ENCODE measurements at regions not wholly inside any gene's neighbourhood (a gene's known extent, or its start where the extent isn't known, plus 50 kb on each side); places are given as distances from the start of the nearest gene placed in this dataset.

GRCh38 chr4:151854731-151855130 lies 93.9 kb upstream of the GATB start (continued):
- TF ChIP-seq ZFP30 (CRISPR knock-in tag; IDR thresholded peaks at IDR 0.05): no peak

GRCh38 chr4:151853034-151853433 lies 92.2 kb upstream of the GATB start:
- TF ChIP-seq ARNTL (CRISPR knock-in tag; IDR thresholded peaks at IDR 0.05; ENCODE audit: borderline replicate concordance, low read depth) (no peak), PATZ1 (CRISPR knock-in tag; IDR thresholded peaks at IDR 0.05; ENCODE audit: borderline replicate concordance) (no peak), GLIS3 (CRISPR knock-in tag; IDR thresholded peaks at IDR 0.05) (no peak), ZC3H10 (CRISPR knock-in tag; IDR thresholded peaks at IDR 0.05) (no peak)
- ATAC-seq: no peak

- no peak for ATAC-seq
- TF ChIP-seq POU6F1 (CRISPR knock-in tag; IDR thresholded peaks at IDR 0.05; ENCODE audit: borderline replicate concordance, low read depth) (no peak), ZNF8 (CRISPR knock-in tag; IDR thresholded peaks at IDR 0.05) (no peak), ZNF70 (CRISPR knock-in tag; IDR thresholded peaks at IDR 0.05) (no peak), PPARA (CRISPR knock-in tag; IDR thresholded peaks at IDR 0.05; ENCODE audit: borderline replicate concordance) (no peak), OSR1 (CRISPR knock-in tag; IDR thresholded peaks at IDR 0.05) (no peak), BACH2 (CRISPR knock-in tag; IDR thresholded peaks at IDR 0.05; ENCODE audit: borderline replicate concordance) (no peak), CSRNP3 (CRISPR knock-in tag; IDR thresholded peaks at IDR 0.05) (no peak), ESRRG (CRISPR knock-in tag; IDR thresholded peaks at IDR 0.05) (no peak), TSHZ2 (CRISPR knock-in tag; IDR thresholded peaks at IDR 0.05) (no peak), TOX (CRISPR knock-in tag; IDR thresholded peaks at IDR 0.05; ENCODE audit: borderline replicate concordance) (no peak), RARB (CRISPR knock-in tag; IDR thresholded peaks at IDR 0.05) (no peak), PATZ1 (CRISPR knock-in tag; IDR thresholded peaks at IDR 0.05; ENCODE audit: borderline replicate concordance) (no peak), CSDC2 (CRISPR knock-in tag; IDR thresholded peaks at IDR 0.05) (no peak), TCF4 (CRISPR knock-in tag; IDR thresholded peaks at IDR 0.05; ENCODE audit: borderline replicate concordance) (no peak)
Measured at GRCh38 chr4:151852202-151852601, 91.4 kb upstream of the GATB start.

GRCh38 chr4:151851354-151851753 lies 90.5 kb upstream of the GATB start:
- TF ChIP-seq PPARA (CRISPR knock-in tag; IDR thresholded peaks at IDR 0.05; ENCODE audit: borderline replicate concordance) (no peak), SNAI2 (CRISPR knock-in tag; IDR thresholded peaks at IDR 0.05) (no peak)
- no peak for ATAC-seq
